ENCODE measurements at regions not wholly inside any gene's neighbourhood (a gene's known extent, or its start where the extent isn't known, plus 50 kb on each side); places are given as distances from the start of the nearest gene placed in this dataset.

- no peak overlapping the region for H3K4me2 ChIP-seq (ENCODE audit: insufficient read depth, low read length)
- ATAC-seq (ENCODE audit: insufficient read depth, low read depth) (no peak), DNase-seq (no peak)
- no peak overlapping the region for H2AFZ ChIP-seq (ENCODE audit: low read depth, low read length)
- no peaks in the 10 kb centered on the region for H3K79me2 ChIP-seq (ENCODE audit: insufficient read depth, low read length)
- no peak overlapping the region for H3K27ac ChIP-seq (ENCODE audit: low read length)
- TF ChIP-seq, protein P1, sequence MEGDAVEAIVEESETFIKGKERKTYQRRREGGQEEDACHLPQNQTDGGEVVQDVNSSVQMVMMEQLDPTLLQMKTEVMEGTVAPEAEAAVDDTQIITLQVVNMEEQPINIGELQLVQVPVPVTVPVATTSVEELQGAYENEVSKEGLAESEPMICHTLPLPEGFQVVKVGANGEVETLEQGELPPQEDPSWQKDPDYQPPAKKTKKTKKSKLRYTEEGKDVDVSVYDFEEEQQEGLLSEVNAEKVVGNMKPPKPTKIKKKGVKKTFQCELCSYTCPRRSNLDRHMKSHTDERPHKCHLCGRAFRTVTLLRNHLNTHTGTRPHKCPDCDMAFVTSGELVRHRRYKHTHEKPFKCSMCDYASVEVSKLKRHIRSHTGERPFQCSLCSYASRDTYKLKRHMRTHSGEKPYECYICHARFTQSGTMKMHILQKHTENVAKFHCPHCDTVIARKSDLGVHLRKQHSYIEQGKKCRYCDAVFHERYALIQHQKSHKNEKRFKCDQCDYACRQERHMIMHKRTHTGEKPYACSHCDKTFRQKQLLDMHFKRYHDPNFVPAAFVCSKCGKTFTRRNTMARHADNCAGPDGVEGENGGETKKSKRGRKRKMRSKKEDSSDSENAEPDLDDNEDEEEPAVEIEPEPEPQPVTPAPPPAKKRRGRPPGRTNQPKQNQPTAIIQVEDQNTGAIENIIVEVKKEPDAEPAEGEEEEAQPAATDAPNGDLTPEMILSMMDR (IDR thresholded peaks at IDR 0.05; ENCODE audit: borderline replicate concordance, extremely low read depth, low read length, poor library complexity, severe bottlenecking), result no peak
- TF ChIP-seq EZH2 (IDR thresholded peaks at IDR 0.05; ENCODE audit: borderline replicate concordance, low read depth, low read length, severe bottlenecking), result no peak
- no peaks in the 10 kb centered on the region for H3K9me3 ChIP-seq (ENCODE audit: insufficient read depth, low read length, severe bottlenecking)
- no peaks in the 10 kb centered on the region for H3K4me1 ChIP-seq (ENCODE audit: insufficient read depth, low read length)
- H3K4me3 ChIP-seq (ENCODE audit: low read depth in 1 of 2, low read length in 2 of 2), result no peak overlapping the region
- H3K27me3 ChIP-seq (ENCODE audit: insufficient read depth, low read length, poor library complexity), result no peaks in the 10 kb centered on the region
- H3K36me3 ChIP-seq (ENCODE audit: insufficient read depth, low read length), result no peaks in the 10 kb centered on the region
- H3K9ac ChIP-seq (ENCODE audit: low read depth, low read length), result no peak overlapping the region
- H4K20me1 ChIP-seq (ENCODE audit: insufficient read depth, low read length), result no peaks in the 10 kb centered on the region
Observed at GRCh38 chr5:135106610-135107471, 72.8 kb upstream of the PITX1 start.

DNA sequence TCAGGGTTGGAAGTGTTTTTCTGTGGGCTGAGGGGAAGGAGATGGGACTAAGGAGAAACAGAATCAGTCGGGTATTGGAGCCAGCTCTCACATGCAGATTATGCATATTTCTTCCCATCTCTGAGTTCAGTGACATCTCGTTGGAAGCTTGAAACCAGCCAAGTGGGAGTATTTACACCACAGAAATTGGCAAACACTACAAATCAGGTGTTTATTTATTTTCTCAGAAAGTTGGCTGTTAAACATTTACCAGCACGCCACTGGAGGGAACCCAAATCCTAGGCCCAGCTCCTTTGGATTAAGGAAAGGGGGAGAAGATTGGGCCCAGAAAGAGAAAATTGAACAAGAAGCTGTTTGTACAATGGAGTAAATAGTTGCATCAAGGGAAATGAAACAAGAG, 72.1 kb upstream of the PITX1 start:
- DNase-seq, result no peak
- H2AFZ ChIP-seq (ENCODE audit: low read depth, low read length), result no peak overlapping the region
- no peak for TF ChIP-seq EZH2 (IDR thresholded peaks at IDR 0.05; ENCODE audit: borderline replicate concordance, low read depth, low read length, severe bottlenecking)
- TF ChIP-seq, protein P1 (IDR thresholded peaks at IDR 0.05; ENCODE audit: borderline replicate concordance, extremely low read depth, low read length, poor library complexity, severe bottlenecking), result no peak
- H3K9me3 ChIP-seq (ENCODE audit: insufficient read depth, low read length, severe bottlenecking), result no peaks in the 10 kb centered on the region
- H3K36me3 ChIP-seq (ENCODE audit: insufficient read depth, low read length), result no peaks in the 10 kb centered on the region
- no peak overlapping the region for H3K9ac ChIP-seq (ENCODE audit: low read depth, low read length)
- no peak for ATAC-seq (ENCODE audit: insufficient read depth, low read depth)
- H3K4me1 ChIP-seq (ENCODE audit: insufficient read depth, low read length), result no peaks in the 10 kb centered on the region
- no peak overlapping the region for H3K4me3 ChIP-seq (ENCODE audit: low read depth in 1 of 2, low read length in 2 of 2)
- H3K4me2 ChIP-seq (ENCODE audit: insufficient read depth, low read length), result no peak overlapping the region
- no peak overlapping the region for H3K27ac ChIP-seq (ENCODE audit: low read length)
- H3K27me3 ChIP-seq (ENCODE audit: insufficient read depth, low read length, poor library complexity), result no peaks in the 10 kb centered on the region
- no peaks in the 10 kb centered on the region for H3K79me2 ChIP-seq (ENCODE audit: insufficient read depth, low read length)
- H4K20me1 ChIP-seq (ENCODE audit: insufficient read depth, low read length), result no peaks in the 10 kb centered on the region

GRCh38 chr5:135105105-135105484, 71.1 kb upstream of the PITX1 start:
- Histone ChIP-seq H3K9ac (ENCODE audit: low read depth, low read length) (no peak overlapping the region), H3K27me3 (ENCODE audit: insufficient read depth, low read length, poor library complexity) (no peaks in the 10 kb centered on the region)

More at GRCh38 chr5:135105105-135105484, 71.1 kb upstream of the PITX1 start:
- no peak overlapping the region for H3K4me2 ChIP-seq (ENCODE audit: insufficient read depth, low read length)
- no peaks in the 10 kb centered on the region for H3K79me2 ChIP-seq (ENCODE audit: insufficient read depth, low read length)
- peaks cover 1% of the 10 kb centered on the region; the same call in 1 of the 2 replicates for H4K20me1 ChIP-seq (ENCODE audit: insufficient read depth, low read length)
- ATAC-seq (ENCODE audit: insufficient read depth, low read depth) (no peak), DNase-seq (no peak)
- no peak overlapping the region for H3K4me3 ChIP-seq (ENCODE audit: low read depth in 1 of 2, low read length in 2 of 2)
- H3K36me3 ChIP-seq (ENCODE audit: insufficient read depth, low read length), result no peaks in the 10 kb centered on the region
- no peak overlapping the region for H2AFZ ChIP-seq (ENCODE audit: low read depth, low read length)
- no peak overlapping the region for H3K27ac ChIP-seq (ENCODE audit: low read length)
- TF ChIP-seq EZH2 (IDR thresholded peaks at IDR 0.05; ENCODE audit: borderline replicate concordance, low read depth, low read length, severe bottlenecking), result no peak
- TF ChIP-seq, protein P1 (IDR thresholded peaks at IDR 0.05; ENCODE audit: borderline replicate concordance, extremely low read depth, low read length, poor library complexity, severe bottlenecking), result no peak
- no peaks in the 10 kb centered on the region for H3K9me3 ChIP-seq (ENCODE audit: insufficient read depth, low read length, severe bottlenecking)
- no peaks in the 10 kb centered on the region for H3K4me1 ChIP-seq (ENCODE audit: insufficient read depth, low read length)
